Endothelial cell of umbilical vein (primary cell): ENCODE measurements at regions not wholly inside any gene's neighbourhood (a gene's known extent, or its start where the extent isn't known, plus 50 kb on each side); places are given as distances from the start of the nearest gene placed in this dataset.

Source experiments
- BruUV-seq: library from RNA; stranded (reverse); fragments of 400-500 nt; replicated peaks from 2 replicates; lab custom pipeline; 2021; lab: Mats Ljungman, UMichigan
- CTCF ChIA-PET: fragments of 300-600, 350-600 bp; sonication (Branson Sonifier 250); formaldehyde crosslinking; loops from one replicate; lab custom pipeline; 2021; ENCODE audit warnings: antibody characterized with exemption, inconsistent platforms; lab: Charles Lee
- POLR2A ChIA-PET: fragments of 300-600, 350-600 bp; sonication (Branson Sonifier 250); formaldehyde crosslinking; loops from one replicate; lab custom pipeline; 2021; ENCODE audit warnings: antibody characterized with exemption, inconsistent platforms; lab: Charles Lee
- DNase-seq: peaks from one replicate; pipeline ENCODE4 v3.0.0-alpha.2; 2011; ENCODE audit warnings: low read depth, low spot score
- FAIRE-seq: peaks from 2 replicates; lab custom pipeline; 2011; peaks lifted over from hg19 to GRCh38; lab: Jason Lieb, UNC
- H2AFZ ChIP-seq: 2 replicates; pipeline ENCODE4 v1.6.0; 2012; ENCODE audit warnings: low read depth, low read length, control low read depth, inconsistent platforms
- H3K27ac ChIP-seq: 2 replicates; pipeline ENCODE4 v1.5.1; 2011; ENCODE audit warnings: low read depth, mild to moderate bottlenecking, control low read depth, low read length, moderate library complexity; ENCODE audit not compliant: insufficient read depth
- H3K27me3 ChIP-seq, 2 experiments: 2 replicates each; pipeline versions ENCODE4 v1.6.0 to v1.6.1; 2011; ENCODE audit warnings: low read length in 2 of 2, mixed read lengths in 1 of 2; ENCODE audit not compliant: control insufficient read depth in 2 of 2, insufficient read depth in 2 of 2
- H3K36me3 ChIP-seq, 2 experiments: 2 replicates in 1 of 2; 3 replicates in 1 of 2; pipeline ENCODE4 v1.5.1; 2011; ENCODE audit warnings: low read length in 2 of 2, mild to moderate bottlenecking in 1 of 2, moderate library complexity in 1 of 2; ENCODE audit not compliant: control insufficient read depth in 2 of 2, insufficient read depth in 2 of 2; ENCODE audit errors: extremely low read depth in 1 of 2
- H3K4me1 ChIP-seq: 3 replicates; pipeline ENCODE4 v1.5.1; 2011; ENCODE audit warnings: mild to moderate bottlenecking, low read length; ENCODE audit not compliant: control insufficient read depth, insufficient read depth; ENCODE audit errors: extremely low read depth
- H3K4me2 ChIP-seq: 2 replicates; pipeline ENCODE4 v1.6.1; 2011; ENCODE audit warnings: low read length, control low read depth, mixed read lengths; ENCODE audit not compliant: insufficient read depth
- H3K4me3 ChIP-seq, 3 experiments: fragments of 200-600 bp in 1 of 3; sonication (generic), shearing (Covaris generic) in 1 of 3; replicated peaks in 1 of 3; 2 replicates each; pipeline ENCODE4 v1.5.1; 2011 to 2016; ENCODE audit warnings: control low read depth in 3 of 3, low read length in 3 of 3, mild to moderate bottlenecking in 2 of 3, inconsistent platforms in 1 of 3, low read depth in 1 of 3, moderate library complexity in 1 of 3; ENCODE audit not compliant: insufficient read depth in 1 of 3
- H3K79me2 ChIP-seq: 2 replicates; pipeline ENCODE4 v1.6.0; 2012; ENCODE audit warnings: low read length, inconsistent platforms; ENCODE audit not compliant: control insufficient read depth, insufficient read depth
- H3K9ac ChIP-seq: replicated peaks from 2 replicates; pipeline ENCODE3; 2011; ENCODE audit warnings: low read length, control low read depth; ENCODE audit not compliant: insufficient read depth; ENCODE audit errors: extremely low read depth
- H3K9me1 ChIP-seq: replicated peaks from 3 replicates; pipeline ENCODE4 v1.6.0; 2011; ENCODE audit warnings: mild to moderate bottlenecking, low read length; ENCODE audit not compliant: control insufficient read depth, insufficient read depth; ENCODE audit errors: extremely low read depth
- H3K9me3 ChIP-seq: replicated peaks from 2 replicates; pipeline ENCODE4 v1.5.1; 2012; ENCODE audit warnings: low read length, inconsistent platforms; ENCODE audit not compliant: control insufficient read depth, insufficient read depth
- H4K20me1 ChIP-seq: replicated peaks from 2 replicates; pipeline ENCODE3; 2011; ENCODE audit warnings: mild to moderate bottlenecking, low read length; ENCODE audit not compliant: control insufficient read depth, insufficient read depth; ENCODE audit errors: extremely low read depth
- EZH2 ChIP-seq: IDR thresholded peaks from 2 replicates; pipeline ENCODE4 v1.6.1; 2012; ENCODE audit warnings: borderline replicate concordance, low read depth, mild to moderate bottlenecking, moderate library complexity, low read length, inconsistent platforms; ENCODE audit not compliant: severe bottlenecking
- FOS ChIP-seq: IDR thresholded peaks from 2 replicates; pipeline ENCODE4 v1.6.1; 2011; ENCODE audit warnings: mild to moderate bottlenecking, low read length, moderate library complexity, borderline replicate concordance; ENCODE audit not compliant: insufficient read depth
- GATA2 ChIP-seq: IDR thresholded peaks from 2 replicates; pipeline ENCODE4 v1.7.0; 2011; ENCODE audit warnings: low read depth, mild to moderate bottlenecking, moderate library complexity, mixed read lengths, low read length; ENCODE audit not compliant: insufficient read length, insufficient read depth
- JUN ChIP-seq: IDR thresholded peaks from 2 replicates; pipeline ENCODE4 v1.6.1; 2011; ENCODE audit warnings: borderline replicate concordance, low read depth; ENCODE audit not compliant: insufficient read length, insufficient read depth
- MYC ChIP-seq: IDR thresholded peaks from one replicate; pipeline ENCODE4 v1.6.1; 2011; ENCODE audit warnings: mild to moderate bottlenecking, low read depth, low read length
- POLR2A ChIP-seq: IDR thresholded peaks from 2 replicates; pipeline ENCODE4 v1.6.1; 2012; ENCODE audit warnings: low read depth, mild to moderate bottlenecking, control low read depth, low read length
- POLR2AphosphoS5 ChIP-seq: IDR thresholded peaks from 2 replicates; pipeline ENCODE4 v1.6.1; 2012; ENCODE audit warnings: low read depth, mild to moderate bottlenecking, control low read depth, low read length, moderate library complexity; ENCODE audit not compliant: insufficient read depth
- dilution Hi-C: fragments of 300-500 bp; cut with MboI; formaldehyde crosslinking; loops from one replicate; pipeline ENCODE4 v1.15.0; 2019; ENCODE audit warnings: low sequenced_read_pairs; ENCODE audit not compliant: extremely low pct_ligation_motif_present
- intact Hi-C: fragments of 100-400 bp; cut with micrococcal nuclease; formaldehyde crosslinking; loops from one replicate; pipeline ENCODE4 v1.10.0; 2022
- TF ChIP-seq, protein P1 (sequence below), 2 donors: IDR thresholded peaks; 1 replicate in 1 of 2; 2 replicates in 1 of 2; pipeline ENCODE4 v1.5.1; 2011; ENCODE audit warnings: low read length in 2 of 2, mild to moderate bottlenecking in 2 of 2, moderate library complexity in 2 of 2, control low read depth in 1 of 2, inconsistent platforms in 1 of 2, low read depth in 1 of 2; ENCODE audit not compliant: insufficient read depth in 1 of 2; ENCODE audit errors: extremely low read depth in 1 of 2
- TF ChIP-seq, protein P2 (sequence below): IDR thresholded peaks from 2 replicates; pipeline ENCODE4 v1.6.1; 2011; ENCODE audit not compliant: insufficient read depth, insufficient read length

GRCh38 chr6:81241126-81242041 is 511.1 kb downstream of the TENT5A start:
- intact Hi-C loops (loop anchor here (1.0 to 10.0 kb wide), 6 partner anchors 226 to 1027 kb away; partner anchors contain the start of gene TENT5A), dilution Hi-C loops (no loop called here)
- FAIRE-seq: peak; percentile 70
- Histone ChIP-seq H3K79me2 (no peaks in the 10 kb centered on the region), H2AFZ (no peak overlapping the region), H3K9me3 (no peaks in the 10 kb centered on the region), H3K4me3 (no peak overlapping the region), H4K20me1 (no peaks in the 10 kb centered on the region), H3K9ac (no peak overlapping the region), H3K36me3 (no peaks in the 10 kb centered on the region), H3K9me1 (no peaks in the 10 kb centered on the region), H3K4me1 (no peaks in the 10 kb centered on the region), H3K27ac (no peak overlapping the region), H3K27me3 (no peaks in the 10 kb centered on the region), H3K4me2 (no peak overlapping the region)
- no TSS peak for BruUV-seq
- peak; percentile 23 for DNase-seq
- POLR2A ChIA-PET: no interaction called here
- CTCF ChIA-PET: interaction anchor here (0.5 to 2.1 kb wide), 15 partner anchors 11 to 1027 kb away, joined by 3 to 22 read pairs (median 3); partner anchors contain the start of gene TENT5A
- no peak for TF ChIP-seq GATA2
- TF ChIP-seq JUN: no peak
- TF ChIP-seq, protein P1, sequence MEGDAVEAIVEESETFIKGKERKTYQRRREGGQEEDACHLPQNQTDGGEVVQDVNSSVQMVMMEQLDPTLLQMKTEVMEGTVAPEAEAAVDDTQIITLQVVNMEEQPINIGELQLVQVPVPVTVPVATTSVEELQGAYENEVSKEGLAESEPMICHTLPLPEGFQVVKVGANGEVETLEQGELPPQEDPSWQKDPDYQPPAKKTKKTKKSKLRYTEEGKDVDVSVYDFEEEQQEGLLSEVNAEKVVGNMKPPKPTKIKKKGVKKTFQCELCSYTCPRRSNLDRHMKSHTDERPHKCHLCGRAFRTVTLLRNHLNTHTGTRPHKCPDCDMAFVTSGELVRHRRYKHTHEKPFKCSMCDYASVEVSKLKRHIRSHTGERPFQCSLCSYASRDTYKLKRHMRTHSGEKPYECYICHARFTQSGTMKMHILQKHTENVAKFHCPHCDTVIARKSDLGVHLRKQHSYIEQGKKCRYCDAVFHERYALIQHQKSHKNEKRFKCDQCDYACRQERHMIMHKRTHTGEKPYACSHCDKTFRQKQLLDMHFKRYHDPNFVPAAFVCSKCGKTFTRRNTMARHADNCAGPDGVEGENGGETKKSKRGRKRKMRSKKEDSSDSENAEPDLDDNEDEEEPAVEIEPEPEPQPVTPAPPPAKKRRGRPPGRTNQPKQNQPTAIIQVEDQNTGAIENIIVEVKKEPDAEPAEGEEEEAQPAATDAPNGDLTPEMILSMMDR (IDR thresholded peaks at IDR 0.05; ENCODE audit: extremely low read depth in 1 of 2, insufficient read depth in 1 of 2, low read depth in 1 of 2, low read length in 2 of 2): peak; percentile 24 to 29

GRCh38 chr6:81238390-81238789 is 514.1 kb downstream of the TENT5A start:
- Histone ChIP-seq H3K79me2 (no peaks in the 10 kb centered on the region), H3K27me3 (no peaks in the 10 kb centered on the region), H2AFZ (no peak overlapping the region), H3K9ac (no peak overlapping the region), H4K20me1 (no peaks in the 10 kb centered on the region), H3K4me1 (no peaks in the 10 kb centered on the region), H3K36me3 (no peaks in the 10 kb centered on the region), H3K27ac (no peak overlapping the region), H3K9me1 (no peaks in the 10 kb centered on the region), H3K4me3 (no peak overlapping the region), H3K4me2 (no peak overlapping the region), H3K9me3 (no peaks in the 10 kb centered on the region)
- intact Hi-C loops (no loop called here), dilution Hi-C loops (no loop called here)
- FAIRE-seq: no peak
- BruUV-seq: no TSS peak
- TF ChIP-seq, protein P2, sequence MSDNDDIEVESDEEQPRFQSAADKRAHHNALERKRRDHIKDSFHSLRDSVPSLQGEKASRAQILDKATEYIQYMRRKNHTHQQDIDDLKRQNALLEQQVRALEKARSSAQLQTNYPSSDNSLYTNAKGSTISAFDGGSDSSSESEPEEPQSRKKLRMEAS: no peak
- TF ChIP-seq POLR2AphosphoS5 (no peak), JUN (no peak), FOS (no peak), GATA2 (no peak), MYC (no peak), POLR2A (no peak), EZH2 (no peak)
- TF ChIP-seq, protein P1 (IDR thresholded peaks at IDR 0.05; ENCODE audit: extremely low read depth in 1 of 2, insufficient read depth in 1 of 2, low read depth in 1 of 2, low read length in 2 of 2): no peak
- ChIA-PET CTCF (no interaction called here), POLR2A (no interaction called here)
- no peak for DNase-seq
